GM23338 (cell line): ENCODE measurements at regions not wholly inside any gene's neighbourhood (a gene's known extent, or its start where the extent isn't known, plus 50 kb on each side); places are given as distances from the start of the nearest gene placed in this dataset.

Experiments
- ATAC-seq: fragments of 200-7000 bp; cut with Tn5 transposase; 3 replicates; pipeline ENCODE4 v1.9.1; 2020
- DNase-seq: peaks from one replicate; pipeline ENCODE4 v3.0.0-alpha.2; 2015; ENCODE audit warnings: low spot score
- H2AFZ ChIP-seq: fragments of 200-600 bp; sonication (generic); 2 replicates; pipeline ENCODE4 v1.8.0; 2016; ENCODE audit warnings: antibody characterized with exemption, mild to moderate bottlenecking, moderate library complexity
- H3F3A ChIP-seq: fragments of 200-600 bp; sonication (generic); replicated peaks from 2 replicates; pipeline ENCODE4 v1.8.0; 2017; ENCODE audit warnings: antibody characterized with exemption, mixed run types, low read depth
- H3K27ac ChIP-seq: fragments of 200-600 bp; sonication (generic); 2 replicates; pipeline ENCODE4 v1.6.1; 2016; ENCODE audit warnings: low read depth
- H3K27me3 ChIP-seq: fragments of 200-600 bp; sonication (generic); 2 replicates; pipeline ENCODE4 v1.8.0; 2016; ENCODE audit warnings: mild to moderate bottlenecking, mixed run types, moderate library complexity; ENCODE audit not compliant: insufficient read depth
- H3K36me3 ChIP-seq: fragments of 200-600 bp; sonication (generic); 2 replicates; pipeline ENCODE4 v1.8.0; 2016; ENCODE audit warnings: mild to moderate bottlenecking; ENCODE audit not compliant: insufficient read depth
- H3K4me1 ChIP-seq: fragments of 200-600 bp; sonication (generic); 2 replicates; pipeline ENCODE4 v1.8.0; 2016; ENCODE audit warnings: mild to moderate bottlenecking, moderate library complexity; ENCODE audit not compliant: insufficient read depth
- H3K4me2 ChIP-seq: fragments of 200-600 bp; sonication (generic); 2 replicates; pipeline ENCODE4 v1.7.1; 2017; ENCODE audit warnings: mixed run types
- H3K4me3 ChIP-seq: fragments of 200-600 bp; sonication (generic); 2 replicates; pipeline ENCODE4 v1.6.1; 2016; ENCODE audit warnings: mixed run types
- H3K79me2 ChIP-seq: fragments of 200-600 bp; sonication (generic); replicated peaks from 2 replicates; pipeline ENCODE4 v1.8.0; 2017; ENCODE audit warnings: mild to moderate bottlenecking; ENCODE audit not compliant: insufficient read depth
- H3K9me2 ChIP-seq: fragments of 200-600 bp; sonication (generic); 2 replicates; pipeline ENCODE4 v1.8.0; 2017; ENCODE audit not compliant: insufficient read depth
- H4K20me1 ChIP-seq: fragments of 200-600 bp; sonication (generic); replicated peaks from 2 replicates; pipeline ENCODE4 v1.8.0; 2017; ENCODE audit warnings: mild to moderate bottlenecking; ENCODE audit not compliant: insufficient read depth
- H3K27ac Mint-ChIP-seq: 2 replicates; pipeline ENCODE4 v1.8.0; 2020; ENCODE audit warnings: inconsistent platforms, mild to moderate bottlenecking, moderate library complexity, mixed read lengths
- H3K27me3 Mint-ChIP-seq: 3 replicates; pipeline ENCODE4 v1.8.0; 2022; ENCODE audit warnings: low read depth, mild to moderate bottlenecking, moderate library complexity, mixed read lengths, inconsistent platforms; ENCODE audit not compliant: insufficient read depth, poor library complexity
- H3K36me3 Mint-ChIP-seq: 3 replicates; pipeline ENCODE4 v1.8.0; 2021; ENCODE audit warnings: low read depth, mild to moderate bottlenecking, inconsistent platforms, moderate library complexity, mixed read lengths
- H3K4me1 Mint-ChIP-seq: 3 replicates; pipeline ENCODE4 v1.8.0; 2020; ENCODE audit warnings: mild to moderate bottlenecking, inconsistent platforms, mixed read lengths
- H3K4me3 Mint-ChIP-seq: 3 replicates; pipeline ENCODE4 v1.8.0; 2021; ENCODE audit warnings: moderate library complexity, mild to moderate bottlenecking, inconsistent platforms, mixed read lengths
- H3K9me3 Mint-ChIP-seq: 3 replicates; pipeline ENCODE4 v1.8.0; 2020; ENCODE audit warnings: moderate library complexity, mild to moderate bottlenecking, inconsistent platforms, mixed read lengths
- CREB1 ChIP-seq: fragments of 250-450 bp; sonication (Bioruptor Pico); IDR thresholded peaks from 2 replicates; pipeline ENCODE4 v1.5.0; 2020; ENCODE audit warnings: low read depth, mild to moderate bottlenecking, moderate library complexity
- ETS1 ChIP-seq: IDR thresholded peaks from 2 replicates; pipeline ENCODE4 v1.6.1; 2016; ENCODE audit warnings: antibody characterized with exemption
- EZH2phosphoT487 ChIP-seq: fragments of 200-600 bp; sonication (generic); IDR thresholded peaks from one replicate; pipeline ENCODE4 v1.8.1; 2018; ENCODE audit warnings: antibody characterized with exemption; ENCODE audit not compliant: unreplicated experiment
- NANOG ChIP-seq: IDR thresholded peaks from 2 replicates; pipeline ENCODE4 v1.6.1; 2016; ENCODE audit warnings: antibody characterized with exemption, borderline replicate concordance
- POLR2AphosphoS5 ChIP-seq: IDR thresholded peaks from 2 replicates; pipeline ENCODE4 v1.6.1; 2016; ENCODE audit warnings: antibody characterized with exemption, low read depth
- STAT1 ChIP-seq: IDR thresholded peaks from one replicate; pipeline ENCODE4 v1.6.1; 2016; ENCODE audit warnings: antibody characterized with exemption; ENCODE audit not compliant: unreplicated experiment
- ZNF331 ChIP-seq: fragments of 250-450 bp; sonication (Bioruptor Pico); IDR thresholded peaks from 2 replicates; pipeline ENCODE4 v1.5.0; 2020; ENCODE audit warnings: low read depth, mild to moderate bottlenecking, moderate library complexity
- ZNF462 ChIP-seq: fragments of 250-450 bp; sonication (Bioruptor Pico); IDR thresholded peaks from 2 replicates; pipeline ENCODE4 v1.5.0; 2020; ENCODE audit warnings: mild to moderate bottlenecking, moderate library complexity

- no peaks in the 10 kb centered on the region for H3K4me1 Mint-ChIP-seq
- H3K27ac ChIP-seq, result no peak overlapping the region
- no peak overlapping the region for H3K4me3 Mint-ChIP-seq
These were observed 180.0 kb downstream of the KITLG start for GRCh38 chr12:88400302-88400701.

GRCh38 chr12:88401155-88401554 lies 179.1 kb downstream of the KITLG start:
- no peak overlapping the region for H3K4me3 ChIP-seq
- H2AFZ ChIP-seq, result no peak overlapping the region
- TF ChIP-seq EZH2phosphoT487, result no peak
- TF ChIP-seq POLR2AphosphoS5, result no peak
- no peak for TF ChIP-seq ZNF331 (CRISPR knock-in tag)
- TF ChIP-seq NANOG, result no peak
- TF ChIP-seq ZNF462 (CRISPR knock-in tag), result no peak
- no peak for TF ChIP-seq ETS1
- H3K4me1 ChIP-seq, result no peaks in the 10 kb centered on the region
- ATAC-seq (no peak), DNase-seq (no peak)
- Mint-ChIP-seq H3K4me3 (no peak overlapping the region), H3K4me1 (no peaks in the 10 kb centered on the region), H3K9me3 (no peaks in the 10 kb centered on the region), H3K27me3 (no peaks in the 10 kb centered on the region), H3K27ac (no peak overlapping the region), H3K36me3 (no peaks in the 10 kb centered on the region)
- no peaks in the 10 kb centered on the region for H3K79me2 ChIP-seq
- no peaks in the 10 kb centered on the region for H3K9me2 ChIP-seq
- H3K27ac ChIP-seq, result no peak overlapping the region
- H3K27me3 ChIP-seq, result no peaks in the 10 kb centered on the region
- H4K20me1 ChIP-seq, result no peaks in the 10 kb centered on the region
- no peaks in the 10 kb centered on the region for H3F3A ChIP-seq
- H3K36me3 ChIP-seq, result no peaks in the 10 kb centered on the region
- H3K4me2 ChIP-seq, result no peak overlapping the region

More at GRCh38 chr12:88400302-88400701, 180.0 kb downstream of the KITLG start:
- no peaks in the 10 kb centered on the region for H3K9me3 Mint-ChIP-seq
- DNase-seq, result no peak
- H3F3A ChIP-seq, result no peaks in the 10 kb centered on the region
- no peaks in the 10 kb centered on the region for H3K27me3 ChIP-seq
- no peaks in the 10 kb centered on the region for H3K79me2 ChIP-seq
- no peak overlapping the region for H3K27ac Mint-ChIP-seq
- ATAC-seq, result no peak
- H2AFZ ChIP-seq, result no peak overlapping the region
- no peak overlapping the region for H3K4me2 ChIP-seq
- H3K27me3 Mint-ChIP-seq, result no peaks in the 10 kb centered on the region
- H3K36me3 Mint-ChIP-seq, result no peaks in the 10 kb centered on the region
- no peaks in the 10 kb centered on the region for H3K9me2 ChIP-seq
- no peaks in the 10 kb centered on the region for H3K4me1 ChIP-seq
- no peak overlapping the region for H3K4me3 ChIP-seq
- no peaks in the 10 kb centered on the region for H4K20me1 ChIP-seq
- TF ChIP-seq STAT1, result no peak
- no peak for TF ChIP-seq NANOG
- TF ChIP-seq CREB1 (CRISPR knock-in tag), result no peak
- TF ChIP-seq ZNF331 (CRISPR knock-in tag), result no peak
- TF ChIP-seq EZH2phosphoT487, result no peak
- H3K36me3 ChIP-seq, result no peaks in the 10 kb centered on the region
